Endothelial cell of umbilical vein (primary cell): ENCODE measurements at regions not wholly inside any gene's neighbourhood (a gene's known extent, or its start where the extent isn't known, plus 50 kb on each side); places are given as distances from the start of the nearest gene placed in this dataset.

Source experiments
- CTCF ChIP-seq, 2 donors: IDR thresholded peaks; 1 replicate in 1 of 2; 2 replicates in 1 of 2; pipeline ENCODE4 v1.5.1; 2011; ENCODE audit warnings: low read length in 2 of 2, mild to moderate bottlenecking in 2 of 2, moderate library complexity in 2 of 2, control low read depth in 1 of 2, inconsistent platforms in 1 of 2, low read depth in 1 of 2; ENCODE audit not compliant: insufficient read depth in 1 of 2; ENCODE audit errors: extremely low read depth in 1 of 2
- EZH2 ChIP-seq: IDR thresholded peaks from 2 replicates; pipeline ENCODE4 v1.6.1; 2012; ENCODE audit warnings: borderline replicate concordance, low read depth, mild to moderate bottlenecking, moderate library complexity, low read length, inconsistent platforms; ENCODE audit not compliant: severe bottlenecking
- POLR2A ChIP-seq: IDR thresholded peaks from 2 replicates; pipeline ENCODE4 v1.6.1; 2012; ENCODE audit warnings: low read depth, mild to moderate bottlenecking, control low read depth, low read length

DNA sequence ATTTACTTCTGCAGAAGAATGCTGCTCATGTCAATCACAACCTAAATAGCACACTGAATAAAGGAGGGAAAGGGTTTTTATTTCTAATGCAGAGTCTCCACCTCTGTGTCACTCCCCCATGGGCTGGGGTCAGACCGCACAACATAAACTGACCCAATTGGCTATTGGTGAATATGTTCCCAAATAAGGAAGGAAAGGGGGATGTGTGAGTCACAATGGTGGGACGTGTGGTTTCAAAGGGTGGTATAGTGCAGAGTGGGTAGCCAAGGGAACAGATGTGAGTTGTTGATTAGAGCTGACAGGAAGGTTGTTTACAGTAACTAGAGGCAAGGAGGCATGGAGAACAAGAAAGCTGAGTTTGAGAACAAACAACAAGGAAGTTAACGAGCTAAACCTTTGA is 491.8 kb downstream of the ZPLD1 start:
- TF ChIP-seq EZH2 (no peak), CTCF (IDR thresholded peaks at IDR 0.05; ENCODE audit: extremely low read depth in 1 of 2, insufficient read depth in 1 of 2, low read depth in 1 of 2, low read length in 2 of 2) (no peak), POLR2A (no peak)
